ENCODE measurements at regions not wholly inside any gene's neighbourhood (a gene's known extent, or its start where the extent isn't known, plus 50 kb on each side); places are given as distances from the start of the nearest gene placed in this dataset.
A peak's percentile ranks its signal among the peaks of the same experiment; 100 is the strongest.

GRCh38 chr4:133775881-133776280 is 425.7 kb downstream of the PABPC4L start:
- no peak overlapping the region for H3K27ac ChIP-seq (ENCODE audit: low read length, poor library complexity, severe bottlenecking)
- no peak overlapping the region for H2AK5ac ChIP-seq (ENCODE audit: low read length, severe bottlenecking)
- no peak overlapping the region for H3K4me2 ChIP-seq (ENCODE audit: low read length, poor library complexity, severe bottlenecking)
- H3K27me3 ChIP-seq (ENCODE audit: control insufficient read depth in 1 of 2, insufficient read depth in 1 of 2, low read length in 2 of 2), result no peaks in the 10 kb centered on the region
- no peak overlapping the region for H2BK15ac ChIP-seq (ENCODE audit: low read depth, poor library complexity, severe bottlenecking)
- no peak overlapping the region for H3K18ac ChIP-seq (ENCODE audit: low read depth in 1 of 2, low read length in 2 of 2)
- no peak overlapping the region for H4K91ac ChIP-seq (ENCODE audit: low read length)
- no peak overlapping the region for H2AFZ ChIP-seq (ENCODE audit: low read depth, low read length)
- H4K8ac ChIP-seq (ENCODE audit: low read length), result no peak overlapping the region
- no peak overlapping the region for H3K23ac ChIP-seq (ENCODE audit: low read length in 2 of 2)
- no peak overlapping the region for H3K9ac ChIP-seq (ENCODE audit: low read length)
- no peaks in the 10 kb centered on the region for H3K4me1 ChIP-seq (ENCODE audit: control insufficient read depth, insufficient read depth, low read depth, low read length)
- H3K4ac ChIP-seq (ENCODE audit: low read depth in 1 of 2, low read length in 2 of 2), result no peak overlapping the region
- DNase-seq, result no peak
- H3K9me3 ChIP-seq (ENCODE audit: control insufficient read depth, low read length), result peaks cover 3% of the 10 kb centered on the region
- no peak overlapping the region for H2BK120ac ChIP-seq (ENCODE audit: low read depth, low read length)
- no peak overlapping the region for H3K14ac ChIP-seq (ENCODE audit: low read length in 2 of 2)
- H2BK12ac ChIP-seq (ENCODE audit: low read length in 2 of 2), result no peak overlapping the region
- no peak overlapping the region for H2BK5ac ChIP-seq (ENCODE audit: low read depth, low read length, poor library complexity, severe bottlenecking)
- no peak overlapping the region for H3K4me3 ChIP-seq (ENCODE audit: insufficient read depth in 1 of 2, low read depth in 1 of 2, low read length in 2 of 2)
- H3K79me1 ChIP-seq (replicated peaks; ENCODE audit: low read length, poor library complexity, severe bottlenecking), result no peaks in the 10 kb centered on the region
- H3K36me3 ChIP-seq (ENCODE audit: control insufficient read depth in 1 of 2, insufficient read depth in 2 of 2, low read depth in 1 of 2, low read length in 2 of 2), result no peaks in the 10 kb centered on the region

GRCh38 chr4:133775469-133775868 is 426.1 kb downstream of the PABPC4L start:
- H3K4me2 ChIP-seq (ENCODE audit: low read length, poor library complexity, severe bottlenecking), result no peak overlapping the region
- no peak overlapping the region for H2BK5ac ChIP-seq (ENCODE audit: low read depth, low read length, poor library complexity, severe bottlenecking)
- no peak for DNase-seq
- no peak overlapping the region for H4K8ac ChIP-seq (ENCODE audit: low read length)
- H3K36me3 ChIP-seq (ENCODE audit: control insufficient read depth in 1 of 2, insufficient read depth in 2 of 2, low read depth in 1 of 2, low read length in 2 of 2), result no peaks in the 10 kb centered on the region
- H2BK12ac ChIP-seq (ENCODE audit: low read length in 2 of 2), result no peak overlapping the region
- no peak overlapping the region for H3K9ac ChIP-seq (ENCODE audit: low read length)
- no peaks in the 10 kb centered on the region for H3K4me1 ChIP-seq (ENCODE audit: control insufficient read depth, insufficient read depth, low read depth, low read length)
- no peak overlapping the region for H4K91ac ChIP-seq (ENCODE audit: low read length)
- H3K27ac ChIP-seq (ENCODE audit: low read length, poor library complexity, severe bottlenecking), result no peak overlapping the region
- H2AK5ac ChIP-seq (ENCODE audit: low read length, severe bottlenecking), result no peak overlapping the region
- H2AFZ ChIP-seq (ENCODE audit: low read depth, low read length), result no peak overlapping the region
- H3K9me3 ChIP-seq (ENCODE audit: control insufficient read depth, low read length), result peaks cover 7% of the 10 kb centered on the region
- no peak overlapping the region for H3K23ac ChIP-seq (ENCODE audit: low read length in 2 of 2)
- H3K14ac ChIP-seq (ENCODE audit: low read length in 2 of 2), result no peak overlapping the region
- H2BK120ac ChIP-seq (ENCODE audit: low read depth, low read length), result no peak overlapping the region
- no peak overlapping the region for H3K18ac ChIP-seq (ENCODE audit: low read depth in 1 of 2, low read length in 2 of 2)
- H3K4ac ChIP-seq (ENCODE audit: low read depth in 1 of 2, low read length in 2 of 2), result no peak overlapping the region
- no peak overlapping the region for H2BK15ac ChIP-seq (ENCODE audit: low read depth, poor library complexity, severe bottlenecking)
- no CpG with 5 or more reads among the region's 1 CpG for WGBS
- H3K79me1 ChIP-seq (replicated peaks; ENCODE audit: low read length, poor library complexity, severe bottlenecking), result no peaks in the 10 kb centered on the region
- H3K27me3 ChIP-seq (ENCODE audit: control insufficient read depth in 1 of 2, insufficient read depth in 1 of 2, low read length in 2 of 2), result no peaks in the 10 kb centered on the region
- H3K4me3 ChIP-seq (ENCODE audit: insufficient read depth in 1 of 2, low read depth in 1 of 2, low read length in 2 of 2), result no peak overlapping the region

GRCh38 chr4:133759428-133759827 is 442.2 kb downstream of the PABPC4L start:
- no peak for DNase-seq
- H3K9me3 ChIP-seq (ENCODE audit: control insufficient read depth, low read length), result peaks cover 4% of the 10 kb centered on the region
- no peak overlapping the region for H4K91ac ChIP-seq (ENCODE audit: low read length)
- no peak overlapping the region for H2BK15ac ChIP-seq (ENCODE audit: low read depth, poor library complexity, severe bottlenecking)
- no peak overlapping the region for H2AFZ ChIP-seq (ENCODE audit: low read depth, low read length)
- no peak overlapping the region for H2BK12ac ChIP-seq (ENCODE audit: low read length in 2 of 2)
- no peaks in the 10 kb centered on the region for H3K27me3 ChIP-seq (ENCODE audit: control insufficient read depth in 1 of 2, insufficient read depth in 1 of 2, low read length in 2 of 2)
- H3K14ac ChIP-seq (ENCODE audit: low read length in 2 of 2), result peak overlapping the region in 1 of 2 experiments; percentile 48
- H3K79me1 ChIP-seq (replicated peaks; ENCODE audit: low read length, poor library complexity, severe bottlenecking), result no peaks in the 10 kb centered on the region
- H3K23ac ChIP-seq (ENCODE audit: low read length in 2 of 2), result no peak overlapping the region
- no peak overlapping the region for H3K27ac ChIP-seq (ENCODE audit: low read length, poor library complexity, severe bottlenecking)
- H3K36me3 ChIP-seq (ENCODE audit: control insufficient read depth in 1 of 2, insufficient read depth in 2 of 2, low read depth in 1 of 2, low read length in 2 of 2), result no peaks in the 10 kb centered on the region
- no peak overlapping the region for H3K18ac ChIP-seq (ENCODE audit: low read depth in 1 of 2, low read length in 2 of 2)
- H2AK5ac ChIP-seq (ENCODE audit: low read length, severe bottlenecking), result no peak overlapping the region
- H2BK120ac ChIP-seq (ENCODE audit: low read depth, low read length), result no peak overlapping the region
- no peak overlapping the region for H4K8ac ChIP-seq (ENCODE audit: low read length)
- H3K4me2 ChIP-seq (ENCODE audit: low read length, poor library complexity, severe bottlenecking), result no peak overlapping the region
- H3K4me3 ChIP-seq (ENCODE audit: insufficient read depth in 1 of 2, low read depth in 1 of 2, low read length in 2 of 2), result no peak overlapping the region
- H2BK5ac ChIP-seq (ENCODE audit: low read depth, low read length, poor library complexity, severe bottlenecking), result no peak overlapping the region
- WGBS, result 82% methylated on average over 7 of the region's 7 CpGs
- H3K4me1 ChIP-seq (ENCODE audit: control insufficient read depth, insufficient read depth, low read depth, low read length), result no peaks in the 10 kb centered on the region
- H3K9ac ChIP-seq (ENCODE audit: low read length), result no peak overlapping the region
- H3K4ac ChIP-seq (ENCODE audit: low read depth in 1 of 2, low read length in 2 of 2), result no peak overlapping the region

GRCh38 chr4:133741766-133742165 is 459.8 kb downstream of the PABPC4L start:
- Histone ChIP-seq H2AK5ac (ENCODE audit: low read length, severe bottlenecking) (no peak overlapping the region), H3K4me2 (ENCODE audit: low read length, poor library complexity, severe bottlenecking) (no peak overlapping the region), H3K23ac (ENCODE audit: low read length in 2 of 2) (no peak overlapping the region), H3K36me3 (ENCODE audit: control insufficient read depth in 1 of 2, insufficient read depth in 2 of 2, low read depth in 1 of 2, low read length in 2 of 2) (no peaks in the 10 kb centered on the region), H2BK120ac (ENCODE audit: low read depth, low read length) (no peak overlapping the region), H2BK15ac (ENCODE audit: low read depth, poor library complexity, severe bottlenecking) (no peak overlapping the region), H4K91ac (ENCODE audit: low read length) (no peak overlapping the region), H2BK12ac (ENCODE audit: low read length in 2 of 2) (no peak overlapping the region), H3K27me3 (ENCODE audit: control insufficient read depth in 1 of 2, insufficient read depth in 1 of 2, low read length in 2 of 2) (no peaks in the 10 kb centered on the region), H4K8ac (ENCODE audit: low read length) (no peak overlapping the region), H3K4me1 (ENCODE audit: control insufficient read depth, insufficient read depth, low read depth, low read length) (no peaks in the 10 kb centered on the region), H3K4ac (ENCODE audit: low read depth in 1 of 2, low read length in 2 of 2) (no peak overlapping the region), H2AFZ (ENCODE audit: low read depth, low read length) (no peak overlapping the region), H3K79me1 (replicated peaks; ENCODE audit: low read length, poor library complexity, severe bottlenecking) (no peaks in the 10 kb centered on the region), H3K14ac (ENCODE audit: low read length in 2 of 2) (no peak overlapping the region), H3K9me3 (ENCODE audit: control insufficient read depth, low read length) (peaks cover 33% of the 10 kb centered on the region), H3K4me3 (ENCODE audit: insufficient read depth in 1 of 2, low read depth in 1 of 2, low read length in 2 of 2) (no peak overlapping the region), H3K18ac (ENCODE audit: low read depth in 1 of 2, low read length in 2 of 2) (no peak overlapping the region), H3K27ac (ENCODE audit: low read length, poor library complexity, severe bottlenecking) (no peak overlapping the region), H2BK5ac (ENCODE audit: low read depth, low read length, poor library complexity, severe bottlenecking) (no peak overlapping the region), H3K9ac (ENCODE audit: low read length) (no peak overlapping the region)
- 87% methylated on average over 3 of the region's 3 CpGs for WGBS
- no peak for DNase-seq
